HG03025 (cell line): ENCODE measurements at regions not wholly inside any gene's neighbourhood (a gene's known extent, or its start where the extent isn't known, plus 50 kb on each side); places are given as distances from the start of the nearest gene placed in this dataset.

Source experiments
- ATAC-seq: cut with Tn5 transposase; IDR thresholded peaks from one replicate; pipeline ENCODE4 v1.9.1; 2021; ENCODE audit warnings: mild to moderate bottlenecking, moderate library complexity; ENCODE audit not compliant: unreplicated experiment, low FRiP score

DNA sequence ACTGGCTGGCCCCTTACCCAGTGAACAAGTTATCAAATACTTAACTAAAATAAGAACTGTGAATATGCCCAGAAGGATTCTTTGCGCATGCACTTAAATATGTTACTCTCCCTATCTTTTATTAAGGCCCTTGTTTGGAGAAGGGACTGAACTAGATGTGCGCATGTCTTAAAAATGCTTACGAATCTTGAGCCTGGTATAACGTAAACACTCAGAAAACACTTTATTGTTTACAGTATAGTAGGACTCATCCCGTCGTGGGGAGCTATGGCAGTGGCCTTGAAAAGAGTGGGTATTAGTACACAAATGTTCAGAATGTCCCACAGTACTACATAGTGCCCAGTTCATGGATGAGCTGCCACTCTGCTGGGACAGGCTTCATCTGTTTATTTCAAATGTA, 75.9 kb upstream of the MAP4K3 start:
- ATAC-seq: no peak

DNA sequence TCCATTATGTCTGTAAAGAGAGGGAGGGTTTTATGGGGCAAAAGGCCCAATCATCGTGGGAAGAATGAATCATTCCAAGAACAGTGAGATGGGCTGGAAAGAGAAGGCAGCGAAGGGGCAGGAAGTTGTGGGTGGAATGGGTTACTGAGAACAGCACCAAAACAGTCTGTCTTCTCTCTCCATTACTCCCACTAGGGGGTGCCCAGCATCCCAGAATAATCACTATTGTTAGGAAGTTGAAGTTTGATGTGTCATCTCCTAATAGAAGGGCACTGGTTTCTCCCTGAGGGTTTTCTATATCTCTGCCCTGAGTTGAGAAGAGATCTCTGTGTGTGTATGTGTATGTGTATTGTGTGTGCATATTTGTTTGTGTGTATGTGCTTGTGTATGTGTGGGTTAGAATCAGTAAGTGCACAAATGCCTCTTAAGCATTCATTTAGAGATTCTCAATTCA, 76.6 kb upstream of the MAP4K3 start:
- peak; percentile 61 for ATAC-seq

- ATAC-seq: no peak
Measured at GRCh38 chr2:39514825-39515224, 77.7 kb upstream of the MAP4K3 start.

DNA sequence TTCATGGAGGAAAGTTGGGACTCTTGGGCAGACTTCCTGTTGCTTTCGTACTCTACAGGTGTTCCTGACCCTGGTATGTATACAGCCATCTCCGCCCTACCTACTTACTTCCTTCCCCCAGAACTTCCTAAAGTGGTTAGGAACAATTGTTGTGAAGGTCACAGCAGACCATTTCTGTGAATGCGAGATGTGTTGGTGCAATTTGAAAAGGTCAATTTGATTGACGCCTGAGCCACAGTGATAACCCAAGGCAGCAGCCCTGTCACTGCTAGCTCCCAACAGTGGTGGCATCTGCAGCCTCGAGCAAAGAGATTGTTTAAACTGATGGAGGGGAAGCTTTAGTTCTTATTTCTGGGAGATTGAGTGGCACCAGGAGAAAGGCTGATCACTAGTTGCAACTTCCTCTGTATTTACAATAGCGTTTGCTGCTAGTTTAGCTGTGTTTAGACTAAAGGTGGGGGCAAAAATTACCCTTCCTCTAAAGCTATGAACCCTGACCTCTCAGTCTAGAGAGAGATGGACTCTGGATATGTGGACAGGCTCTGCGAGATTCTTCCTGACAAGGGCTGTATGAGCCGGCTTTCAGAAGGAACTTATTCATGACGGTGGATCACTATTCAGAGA, 78.3 kb upstream of the MAP4K3 start:
- ATAC-seq: no peak

DNA sequence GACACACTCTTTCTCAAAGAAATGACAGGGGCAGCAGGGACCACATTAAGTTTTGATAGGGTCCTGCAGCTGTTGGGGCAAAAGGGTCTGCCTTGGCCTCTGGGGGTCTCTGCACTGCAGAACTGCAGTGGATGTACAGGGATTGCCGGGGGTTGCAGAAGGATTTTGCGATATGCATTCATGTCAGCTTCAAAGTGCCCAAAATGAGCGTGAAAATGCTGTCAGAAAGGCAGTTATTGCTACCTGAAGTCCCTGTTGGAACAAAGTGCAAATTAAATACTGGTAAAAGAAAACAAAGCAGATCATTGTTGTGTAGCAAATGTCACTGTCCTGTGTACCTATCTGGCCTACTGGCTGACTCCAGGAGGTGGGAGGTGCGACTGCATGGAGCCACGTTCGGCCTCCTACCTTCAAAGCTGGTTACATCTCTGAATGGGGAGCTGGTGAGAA, 78.8 kb upstream of the MAP4K3 start:
- ATAC-seq: no peak

GRCh38 chr2:39516347-39517101, 79.4 kb upstream of the MAP4K3 start:
- ATAC-seq: no peak

DNA sequence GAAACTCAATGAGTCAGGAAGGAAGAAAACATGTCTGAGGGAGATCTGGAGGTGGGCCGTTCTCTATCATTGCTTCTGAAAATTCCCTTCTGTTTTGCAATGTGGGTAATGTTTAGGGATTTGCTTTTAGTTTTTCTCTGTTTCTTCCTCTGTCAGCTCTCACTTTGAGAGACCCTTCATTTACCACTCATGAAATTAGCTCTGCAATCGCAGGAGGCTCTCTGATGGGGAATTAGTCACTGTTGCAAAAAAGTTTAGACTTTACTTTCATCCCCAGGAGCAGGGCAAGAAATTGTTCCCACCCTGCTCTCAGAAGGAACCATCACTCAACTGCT, 80.0 kb upstream of the MAP4K3 start:
- no peak for ATAC-seq

- ATAC-seq: no peak
Measured at GRCh38 chr2:39517622-39518021, 80.5 kb upstream of the MAP4K3 start.

DNA sequence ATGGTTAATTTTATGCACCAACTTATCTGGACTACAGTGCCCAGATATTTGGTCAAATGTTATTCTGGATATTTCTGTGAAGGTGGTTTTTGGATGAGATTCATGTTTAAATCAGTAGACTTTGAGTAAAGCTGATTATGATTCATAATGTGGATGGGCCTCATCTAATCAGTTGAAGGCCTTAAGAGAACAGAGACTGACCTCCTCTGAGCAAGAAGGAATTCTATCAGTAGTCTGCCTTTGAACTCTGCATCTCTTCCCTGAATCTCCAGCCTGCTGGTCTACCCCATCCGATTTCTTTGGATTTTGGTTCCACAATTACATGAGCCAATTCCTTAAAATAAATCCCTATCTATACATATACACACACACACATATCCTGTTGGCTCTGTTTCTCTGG, 82.8 kb upstream of the MAP4K3 start:
- ATAC-seq: no peak

DNA sequence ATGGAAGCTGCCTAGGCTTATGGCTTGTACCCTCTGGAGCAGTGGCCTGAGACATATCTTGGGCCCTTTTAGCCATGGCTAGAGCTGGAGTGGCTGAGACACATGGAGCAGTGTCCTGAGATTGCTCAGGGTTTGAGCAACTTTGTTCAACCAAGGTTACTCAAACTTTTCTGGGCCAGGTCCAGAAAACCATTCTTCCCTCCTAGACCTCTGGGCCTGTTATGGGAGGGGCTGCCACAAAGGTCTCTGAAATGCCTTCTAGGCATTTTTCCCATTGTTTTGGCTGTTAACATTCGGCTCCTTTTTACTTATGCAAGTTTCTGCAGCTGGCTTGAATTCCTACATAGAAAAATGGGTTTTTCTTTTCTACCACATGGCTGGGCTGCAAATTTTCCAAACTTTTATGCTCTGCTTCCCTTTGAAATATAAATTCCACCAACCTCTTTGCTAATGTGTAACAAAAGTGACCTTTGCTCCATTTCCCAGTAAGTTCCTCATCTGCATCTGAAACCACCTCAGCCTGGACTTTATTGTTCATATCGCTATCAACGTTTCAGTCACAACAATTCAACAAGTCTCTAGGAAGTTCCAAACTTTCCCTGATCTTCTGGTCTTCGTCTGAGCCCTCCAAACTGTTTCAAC, 84.9 kb upstream of the MAP4K3 start:
- no peak for ATAC-seq

GRCh38 chr2:39522518-39522877, 85.4 kb upstream of the MAP4K3 start:
- no peak for ATAC-seq

- no peak for ATAC-seq
Measured at GRCh38 chr2:39523308-39524044, 86.4 kb upstream of the MAP4K3 start.

DNA sequence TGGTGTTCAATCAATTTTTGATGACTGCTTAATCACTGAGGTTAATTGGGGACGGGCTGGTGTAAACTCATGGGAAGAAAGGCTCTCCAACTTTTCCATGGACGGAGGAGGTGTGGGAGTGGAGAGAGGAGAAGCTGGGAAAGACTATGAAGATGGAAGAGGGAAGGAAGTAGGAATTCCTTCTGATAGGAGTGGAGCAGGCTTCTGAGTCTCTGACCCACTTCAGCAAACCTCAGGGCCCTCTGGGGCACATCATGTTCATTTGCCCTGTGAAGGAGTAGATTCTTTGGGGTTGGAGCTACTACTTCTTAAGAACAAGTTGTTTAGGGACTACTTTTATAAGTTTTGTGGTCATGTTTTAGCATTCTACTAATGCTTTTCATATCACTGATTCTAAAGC, 87.0 kb upstream of the MAP4K3 start:
- ATAC-seq: no peak

DNA sequence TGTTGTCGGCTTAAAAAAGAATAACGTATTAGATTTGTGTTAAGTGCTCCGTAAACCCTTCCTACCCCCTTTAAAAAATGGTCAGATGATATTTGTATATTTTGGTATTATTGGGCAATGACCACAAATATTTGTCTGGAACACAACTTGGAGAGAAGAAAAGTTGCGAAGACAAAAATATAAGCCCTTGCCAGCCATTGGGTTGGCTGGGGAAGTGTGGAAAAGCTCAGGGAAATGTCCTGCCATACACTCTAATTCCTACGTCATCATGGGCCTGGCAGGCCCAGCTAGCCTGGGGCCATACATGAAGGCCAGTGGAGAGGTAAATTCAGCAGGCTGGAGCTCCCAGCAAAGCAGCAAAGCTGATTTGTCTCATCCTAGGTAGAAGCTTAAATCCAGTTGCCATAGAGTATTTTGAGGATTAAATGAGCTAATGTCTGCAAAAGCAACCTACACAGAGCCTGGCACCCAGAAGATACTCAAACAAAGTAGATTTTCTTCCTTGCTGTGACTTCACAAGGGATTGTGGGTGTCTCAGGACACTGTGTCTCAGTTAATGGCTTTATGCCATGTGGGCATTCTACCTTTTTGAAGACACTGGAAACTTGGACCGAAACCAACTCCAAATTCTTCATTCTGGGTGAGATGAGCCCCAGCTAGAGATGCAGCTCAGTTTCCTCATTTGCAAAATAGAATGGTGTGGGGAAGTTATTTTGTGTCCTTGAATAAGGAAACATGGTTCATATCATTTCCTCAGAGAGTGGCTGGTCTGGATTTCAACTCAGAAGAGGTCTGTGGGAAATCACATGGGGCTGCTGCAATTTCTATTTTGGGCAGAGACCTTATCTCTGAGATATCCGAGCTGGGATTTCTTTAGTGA, 87.9 kb upstream of the MAP4K3 start:
- no peak for ATAC-seq

DNA sequence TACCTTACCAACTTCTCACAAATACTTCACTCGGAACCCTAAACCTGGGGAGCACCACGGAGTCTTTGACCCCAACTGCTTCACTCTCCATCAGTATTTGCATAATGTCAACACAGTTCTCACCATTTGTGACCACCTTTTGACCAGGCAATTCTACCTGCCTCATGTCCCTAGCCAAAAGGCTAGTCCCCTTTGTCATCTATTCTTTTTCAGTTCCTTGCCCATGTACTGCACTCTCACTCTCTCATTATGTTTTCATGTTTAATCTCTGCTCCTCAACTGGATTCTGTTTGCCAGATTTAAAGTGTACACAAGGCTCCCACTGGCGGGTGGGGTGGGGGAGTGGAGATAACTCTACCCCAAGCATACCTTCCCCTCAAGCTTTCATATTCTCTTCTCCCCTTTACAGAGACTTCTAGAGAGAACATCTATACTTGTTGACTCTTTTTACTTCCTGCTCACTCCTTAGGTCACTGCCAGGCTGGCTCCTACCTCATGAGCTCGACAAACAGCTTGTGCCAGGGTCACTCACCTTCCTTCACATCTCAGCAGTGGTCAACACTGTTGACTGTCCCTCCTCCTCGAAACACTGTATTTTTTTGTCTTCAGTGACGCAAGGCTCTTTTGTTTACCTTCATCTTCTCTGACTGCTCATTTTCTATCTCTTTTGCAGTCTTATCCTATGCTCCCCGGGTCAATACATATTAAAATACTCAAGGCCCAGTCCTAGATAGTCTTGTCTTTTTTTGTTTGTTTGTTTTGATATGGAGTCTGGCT, 88.7 kb upstream of the MAP4K3 start:
- no peak for ATAC-seq

GRCh38 chr2:39528701-39529100, 91.6 kb upstream of the MAP4K3 start:
- ATAC-seq: no peak

DNA sequence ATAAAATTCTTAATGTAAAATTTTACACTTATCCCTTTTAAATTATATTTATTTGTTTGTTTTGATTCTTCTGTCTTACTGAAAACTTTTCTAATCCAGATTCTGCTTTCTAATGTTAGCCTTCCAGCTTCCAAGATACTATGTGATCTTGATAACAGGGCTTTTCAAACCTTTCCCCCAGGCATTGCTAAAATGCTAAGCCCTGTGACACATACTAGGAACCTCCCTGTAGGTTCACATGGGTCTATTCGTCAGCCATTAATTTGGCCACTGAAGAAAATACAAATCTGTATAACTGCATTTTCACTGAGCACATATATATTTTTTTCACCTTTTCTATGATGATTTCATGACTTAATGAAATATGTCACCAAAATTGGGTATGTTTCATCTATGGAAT, 92.8 kb upstream of the MAP4K3 start:
- ATAC-seq: no peak

GRCh38 chr2:39530411-39530866, 93.4 kb upstream of the MAP4K3 start:
- ATAC-seq: no peak

- ATAC-seq: no peak
Measured at GRCh38 chr2:39531220-39531777, 94.2 kb upstream of the MAP4K3 start.
